H9 (cell line): ENCODE measurements at regions not wholly inside any gene's neighbourhood (a gene's known extent, or its start where the extent isn't known, plus 50 kb on each side); places are given as distances from the start of the nearest gene placed in this dataset.

Source experiments
- DNase-seq: peaks from one replicate; pipeline ENCODE4 v3.0.0-alpha.2; 2017
- H2AFZ ChIP-seq: one replicate; pipeline ENCODE4 v1.6.1; 2013; ENCODE audit warnings: mild to moderate bottlenecking, low read length, control low read depth, moderate library complexity
- H2AK5ac ChIP-seq: 2 replicates; pipeline ENCODE4 v1.6.1; 2013; ENCODE audit warnings: low read length, control low read depth, mixed read lengths; ENCODE audit not compliant: insufficient read length
- H2BK120ac ChIP-seq: one replicate; pipeline ENCODE4 v1.6.1; 2013; ENCODE audit warnings: low read depth, mild to moderate bottlenecking, low read length, control low read depth, inconsistent platforms; ENCODE audit not compliant: poor library complexity, severe bottlenecking
- H2BK12ac ChIP-seq: 2 replicates; pipeline ENCODE4 v1.6.1; 2013; ENCODE audit warnings: low read length, control low read depth, mixed read lengths, low read depth; ENCODE audit not compliant: insufficient read length
- H2BK15ac ChIP-seq: 2 replicates; pipeline ENCODE4 v1.6.1; 2013; ENCODE audit warnings: low read depth, low read length, control low read depth
- H2BK20ac ChIP-seq: one replicate; pipeline ENCODE4 v1.6.1; 2013; ENCODE audit warnings: low read depth, mild to moderate bottlenecking, low read length, control low read depth, inconsistent platforms; ENCODE audit not compliant: poor library complexity, severe bottlenecking
- H2BK5ac ChIP-seq: 2 replicates; pipeline ENCODE4 v1.6.1; 2013; ENCODE audit warnings: low read length, control low read depth, mixed read lengths; ENCODE audit not compliant: insufficient read length
- H3K14ac ChIP-seq: 2 replicates; pipeline ENCODE4 v1.6.1; 2013; ENCODE audit warnings: low read length, control low read depth; ENCODE audit not compliant: insufficient read depth
- H3K18ac ChIP-seq: 2 replicates; pipeline ENCODE4 v1.6.1; 2013; ENCODE audit warnings: low read depth, mild to moderate bottlenecking, mixed read lengths, low read length, control low read depth; ENCODE audit not compliant: insufficient read length
- H3K23ac ChIP-seq: 2 replicates; pipeline ENCODE4 v1.6.1; 2013; ENCODE audit warnings: low read length, control low read depth, mixed read lengths, low read depth; ENCODE audit not compliant: insufficient read length
- H3K23me2 ChIP-seq: 2 replicates; pipeline ENCODE4 v1.6.1; 2013; ENCODE audit warnings: low read depth, mild to moderate bottlenecking, mixed read lengths, low read length, control low read depth; ENCODE audit not compliant: insufficient read length, poor library complexity, severe bottlenecking
- H3K27ac ChIP-seq: 2 replicates; pipeline ENCODE4 v1.5.1; 2013; ENCODE audit warnings: low read length, control low read depth, mixed read lengths, low read depth; ENCODE audit not compliant: insufficient read length
- H3K27me3 ChIP-seq: 2 replicates; pipeline ENCODE4 v1.6.1; 2013; ENCODE audit warnings: low read length, control low read depth, inconsistent platforms; ENCODE audit not compliant: insufficient read depth
- H3K4ac ChIP-seq: 2 replicates; pipeline ENCODE4 v1.6.1; 2013; ENCODE audit warnings: low read depth, mild to moderate bottlenecking, control low read depth, inconsistent platforms, low read length, moderate library complexity
- H3K4me1 ChIP-seq: 2 replicates; pipeline ENCODE4 v1.6.1; 2013; ENCODE audit warnings: low read length, control low read depth, inconsistent platforms; ENCODE audit not compliant: insufficient read depth
- H3K4me2 ChIP-seq: 2 replicates; pipeline ENCODE4 v1.6.1; 2013; ENCODE audit warnings: low read length, control low read depth, mixed read lengths; ENCODE audit not compliant: insufficient read length, insufficient read depth
- H3K56ac ChIP-seq: 2 replicates; pipeline ENCODE4 v1.6.1; 2013; ENCODE audit warnings: low read depth, mild to moderate bottlenecking, mixed read lengths, low read length, control low read depth; ENCODE audit not compliant: insufficient read length
- H3K79me1 ChIP-seq: 2 replicates; pipeline ENCODE4 v1.6.1; 2013; ENCODE audit warnings: low read depth, mild to moderate bottlenecking, moderate library complexity, low read length, control low read depth, inconsistent platforms; ENCODE audit not compliant: insufficient read depth, poor library complexity, severe bottlenecking
- H3K79me2 ChIP-seq: 2 replicates; pipeline ENCODE4 v1.6.1; 2013; ENCODE audit warnings: low read length, control low read depth, inconsistent platforms; ENCODE audit not compliant: insufficient read depth
- H3K9ac ChIP-seq: 2 replicates; pipeline ENCODE4 v1.6.1; 2013; ENCODE audit warnings: low read length, control low read depth, mixed read lengths; ENCODE audit not compliant: insufficient read length; ENCODE audit errors: extremely low read depth
- H3K9me3 ChIP-seq: one replicate; pipeline ENCODE4 v1.6.1; 2013; ENCODE audit warnings: low read depth, low read length, inconsistent platforms; ENCODE audit not compliant: control insufficient read depth
- H3T11ph ChIP-seq: one replicate; pipeline ENCODE4 v1.6.1; 2013; ENCODE audit warnings: mild to moderate bottlenecking, low read length, control low read depth, inconsistent platforms
- H4K20me1 ChIP-seq: one replicate; pipeline ENCODE4 v1.6.1; 2013; ENCODE audit not compliant: control insufficient read depth, insufficient read length, insufficient read depth
- H4K5ac ChIP-seq: 2 replicates; pipeline ENCODE4 v1.6.1; 2013; ENCODE audit warnings: low read depth, mild to moderate bottlenecking, mixed read lengths, low read length, control low read depth; ENCODE audit not compliant: insufficient read length
- H4K8ac ChIP-seq: replicated peaks from 2 replicates; pipeline ENCODE4 v1.6.1; 2013; ENCODE audit warnings: low read length, control low read depth, mixed read lengths, low read depth; ENCODE audit not compliant: insufficient read length
- H4K91ac ChIP-seq: 2 replicates; pipeline ENCODE4 v1.6.1; 2013; ENCODE audit warnings: low read depth, mild to moderate bottlenecking, moderate library complexity, mixed read lengths, low read length, control low read depth; ENCODE audit not compliant: insufficient read length
- H3K27ac Mint-ChIP-seq, 3 experiments: 2 replicates in 2 of 3; 3 replicates in 1 of 3; pipeline ENCODE4 v1.8.0; 2020 to 2021; ENCODE audit warnings: mixed read lengths in 3 of 3, mild to moderate bottlenecking in 1 of 3, moderate library complexity in 1 of 3
- H3K27me3 Mint-ChIP-seq: 2 replicates; pipeline ENCODE4 v1.8.0; 2021; ENCODE audit warnings: low read depth, mild to moderate bottlenecking, moderate library complexity, mixed read lengths
- H3K36me3 Mint-ChIP-seq, 3 experiments: 2 replicates in 2 of 3; 3 replicates in 1 of 3; pipeline ENCODE4 v1.8.0; 2020 to 2021; ENCODE audit warnings: low read depth in 3 of 3, mixed read lengths in 3 of 3; ENCODE audit not compliant: insufficient read depth in 1 of 3
- H3K4me1 Mint-ChIP-seq, 2 experiments: 2 replicates each; pipeline ENCODE4 v1.8.0; 2020; ENCODE audit warnings: mixed read lengths in 2 of 2
- H3K4me3 Mint-ChIP-seq, 2 experiments: 2 replicates in 1 of 2; 3 replicates in 1 of 2; pipeline ENCODE4 v1.8.0; 2020 to 2021; ENCODE audit warnings: mild to moderate bottlenecking in 2 of 2, mixed read lengths in 2 of 2, moderate library complexity in 1 of 2
- H3K9me3 Mint-ChIP-seq, 2 experiments: 2 replicates in 1 of 2; 3 replicates in 1 of 2; pipeline ENCODE4 v1.8.0; 2020; ENCODE audit warnings: mild to moderate bottlenecking in 2 of 2, mixed read lengths in 2 of 2, moderate library complexity in 1 of 2
- CTCF ChIP-seq: fragments of 200-600 bp; sonication (generic); conservative IDR thresholded peaks from 3 replicates; pipeline ENCODE4 v1.8.0; 2021; ENCODE audit warnings: antibody characterized with exemption, mild to moderate bottlenecking
- WGBS: extraction: QIAGEN DNeasy Blood & Tissue Kit; methylation state at CpG from one replicate; pipeline ENCODE4 v1.1.7; 2013; ENCODE audit warnings: missing lambda C conversion rate, low lambda C conversion rate, mixed read lengths; ENCODE audit not compliant: insufficient read length; ENCODE audit errors: extremely low coverage; 5-methylcytosine and 5-hydroxymethylcytosine counted together

- H3K79me1 ChIP-seq, result no peaks in the 10 kb centered on the region
- no peak overlapping the region for H4K91ac ChIP-seq
- no peaks in the 10 kb centered on the region; the same call in 1 of the 2 replicates for H3K27me3 Mint-ChIP-seq
- H3K9ac ChIP-seq, result no peak overlapping the region
- no peak overlapping the region for H4K5ac ChIP-seq
- H3K4me2 ChIP-seq, result no peak overlapping the region
- H3K9me3 ChIP-seq, result no peaks in the 10 kb centered on the region
- no peak overlapping the region for H3K56ac ChIP-seq
- peaks cover 9 to 12% of the 10 kb centered on the region in 2 experiments for H3K4me1 Mint-ChIP-seq
- no peaks in the 10 kb centered on the region for H3K27me3 ChIP-seq
- DNase-seq, result no peak
- no peak overlapping the region for H3K4ac ChIP-seq
- H4K8ac ChIP-seq, result no peak overlapping the region
- no peaks in the 10 kb centered on the region for H3K36me3 Mint-ChIP-seq
- peak overlapping the region; percentile 21 for H2AK5ac ChIP-seq
- no peaks in the 10 kb centered on the region for H3K23me2 ChIP-seq
- no peak overlapping the region for H2BK120ac ChIP-seq
- no peak overlapping the region for H3K4me3 Mint-ChIP-seq
- H4K20me1 ChIP-seq, result no peaks in the 10 kb centered on the region
- no peak for TF ChIP-seq CTCF
- H3T11ph ChIP-seq, result no peak overlapping the region
- no peak overlapping the region for H2BK12ac ChIP-seq
- no peak overlapping the region for H3K27ac Mint-ChIP-seq
- no peak overlapping the region for H3K18ac ChIP-seq
- no peak overlapping the region for H3K27ac ChIP-seq
- no peak overlapping the region for H2BK15ac ChIP-seq
- H3K79me2 ChIP-seq, result no peaks in the 10 kb centered on the region
- WGBS, result no CpG with 5 or more reads among the region's 6 CpGs
- no peak overlapping the region for H3K14ac ChIP-seq
- H2AFZ ChIP-seq, result no peak overlapping the region
- H3K4me1 ChIP-seq, result no peaks in the 10 kb centered on the region; the same call in 1 of the 2 replicates
- no peak overlapping the region for H3K23ac ChIP-seq
- H3K9me3 Mint-ChIP-seq, result no peaks in the 10 kb centered on the region
- no peak overlapping the region for H2BK20ac ChIP-seq
- H2BK5ac ChIP-seq, result no peak overlapping the region
Measured at GRCh38 chr1:244196571-244197285, 145.6 kb downstream of the ZBTB18 start.
